Sigmoid colon (tissue), 4 donors: ENCODE measurements at regions not wholly inside any gene's neighbourhood (a gene's known extent, or its start where the extent isn't known, plus 50 kb on each side); places are given as distances from the start of the nearest gene placed in this dataset.

ENCODE experiments used
- EP300 ChIP-seq, 4 donors: sonication (generic); formaldehyde crosslinking; IDR thresholded peaks; one replicate each; pipeline ENCODE4 v1.6.1; 2017; ENCODE audit warnings: antibody characterized with exemption in 4 of 4
- TF ChIP-seq, protein P1 (sequence below), 4 experiments: fragments of 450-650 bp in 3 of 4; fragments of 200-600 bp in 1 of 4; IDR thresholded peaks; one replicate each; pipeline ENCODE4 v1.5.1; 2016 to 2019; ENCODE audit warnings: antibody characterized with exemption in 4 of 4, mild to moderate bottlenecking in 3 of 4, moderate library complexity in 2 of 4

GRCh38 chr5:157941616-157942015, 82.7 kb upstream of the CLINT1 start:
- TF ChIP-seq EP300 (IDR thresholded peaks at IDR 0.05), result no peak
- TF ChIP-seq, protein P1, sequence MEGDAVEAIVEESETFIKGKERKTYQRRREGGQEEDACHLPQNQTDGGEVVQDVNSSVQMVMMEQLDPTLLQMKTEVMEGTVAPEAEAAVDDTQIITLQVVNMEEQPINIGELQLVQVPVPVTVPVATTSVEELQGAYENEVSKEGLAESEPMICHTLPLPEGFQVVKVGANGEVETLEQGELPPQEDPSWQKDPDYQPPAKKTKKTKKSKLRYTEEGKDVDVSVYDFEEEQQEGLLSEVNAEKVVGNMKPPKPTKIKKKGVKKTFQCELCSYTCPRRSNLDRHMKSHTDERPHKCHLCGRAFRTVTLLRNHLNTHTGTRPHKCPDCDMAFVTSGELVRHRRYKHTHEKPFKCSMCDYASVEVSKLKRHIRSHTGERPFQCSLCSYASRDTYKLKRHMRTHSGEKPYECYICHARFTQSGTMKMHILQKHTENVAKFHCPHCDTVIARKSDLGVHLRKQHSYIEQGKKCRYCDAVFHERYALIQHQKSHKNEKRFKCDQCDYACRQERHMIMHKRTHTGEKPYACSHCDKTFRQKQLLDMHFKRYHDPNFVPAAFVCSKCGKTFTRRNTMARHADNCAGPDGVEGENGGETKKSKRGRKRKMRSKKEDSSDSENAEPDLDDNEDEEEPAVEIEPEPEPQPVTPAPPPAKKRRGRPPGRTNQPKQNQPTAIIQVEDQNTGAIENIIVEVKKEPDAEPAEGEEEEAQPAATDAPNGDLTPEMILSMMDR (IDR thresholded peaks at IDR 0.05), result no peak
